Pancreas (tissue), 10 donors: ENCODE measurements at regions not wholly inside any gene's neighbourhood (a gene's known extent, or its start where the extent isn't known, plus 50 kb on each side); places are given as distances from the start of the nearest gene placed in this dataset.
A peak's percentile ranks its signal among the peaks of the same experiment; 100 is the strongest.

ENCODE experiments used
- ATAC-seq, 4 donors: fragments of 200-7000 bp; cut with Tn5 transposase; one replicate each; pipeline versions ENCODE4 v1.8.0 to v1.9.1; 2020; ENCODE audit warnings: mild to moderate bottlenecking in 4 of 4, moderate library complexity in 4 of 4
- DNase-seq, 6 donors: peaks; one replicate each; pipeline ENCODE4 v3.0.0-alpha.2; 2020
- FAIRE-seq: peaks from 2 replicates; lab custom pipeline; 2012; peaks lifted over from hg19 to GRCh38; lab: Jason Lieb, UNC
- H3K27ac ChIP-seq, 4 donors: fragments of 200-600 bp; sonication (generic); 1 replicate in 3 of 4; 2 replicates in 1 of 4; pipeline versions ENCODE4 v1.5.0 to v1.8.0; 2020
- H3K27me3 ChIP-seq, 4 donors: fragments of 200-600 bp; one replicate each; pipeline ENCODE4 v1.8.0; 2021
- H3K36me3 ChIP-seq, 3 donors: fragments of 200-600 bp; sonication (generic) in 1 of 3; one replicate each; pipeline versions ENCODE4 v1.5.0 to v1.8.0; 2020 to 2021
- H3K4me1 ChIP-seq, 3 donors: fragments of 200-600 bp; one replicate each; pipeline ENCODE4 v1.8.0; 2021
- H3K4me3 ChIP-seq, 4 donors: fragments of 200-600 bp; sonication (generic) in 2 of 4; one replicate each; pipeline versions ENCODE4 v1.5.0 to v1.8.0; 2020 to 2021
- H3K9me3 ChIP-seq, 4 donors: fragments of 200-600 bp; one replicate each; pipeline ENCODE4 v1.8.0; 2021
- WGBS, 2 donors: extraction: QIAGEN DNeasy Blood & Tissue Kit; methylation state at CpG; one replicate each; pipeline ENCODE4 v1.1.7; 2013; 5-methylcytosine and 5-hydroxymethylcytosine counted together
- intact Hi-C, 3 donors: fragments of 100-400 bp; cut with DNase I; formaldehyde crosslinking; loops; one replicate each; pipeline versions ENCODE4 v1.11.1 to v1.14.2; 2022
- TF ChIP-seq, protein P1 (sequence below), 4 donors: fragments of 200-600 bp; sonication (generic) in 3 of 4; IDR thresholded peaks; one replicate each; pipeline versions ENCODE4 v1.5.0 to v1.8.0; 2021; ENCODE audit warnings: antibody characterized with exemption in 4 of 4
- donor health status: healthy with polysubstance abuse.
- donor health status: DM: no; HTN: no; CAD: no; lungs with moderate emphysema.
- donor health status: DM: no; HTN: no; CAD: no.
- donor health status: control.
- donor health status: control.
- donor health status: Bipolar disorder and iron deficiency.
- donor health status: DM: yes; HTN: yes; CAD: no.
- donor health status: DM: no; HTN: no; CAD: no.
- donor health status: DM: no; HTN: no; CAD: no.
- donor health status: DM: yes; HTN: yes; CAD: no.

DNA sequence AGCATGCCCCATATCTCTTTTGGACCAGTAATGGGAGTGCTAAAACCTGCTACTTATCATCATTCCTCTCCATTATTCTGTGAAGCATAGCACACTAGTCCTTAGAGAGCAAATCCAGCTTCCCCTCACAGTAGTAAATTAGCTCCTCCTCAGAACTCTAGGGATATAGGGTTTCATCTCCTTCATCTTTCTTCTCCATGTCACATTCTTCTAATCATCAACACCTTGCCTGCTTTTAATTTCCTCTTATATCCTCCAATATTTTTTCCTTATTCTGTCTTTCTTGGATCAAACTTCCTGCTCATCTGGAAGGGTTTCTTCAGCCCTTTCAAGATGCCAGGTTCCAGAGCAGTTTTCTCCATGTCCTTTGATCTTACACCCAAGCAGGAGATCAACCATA is 321.4 kb upstream of the ACVR2A start:
- Histone ChIP-seq H3K27ac (no peak overlapping the region), H3K36me3 (no peaks in the 10 kb centered on the region), H3K4me1 (peaks cover 0 to 5% (median 4%) of the 10 kb centered on the region in 3 donors), H3K9me3 (no peaks in the 10 kb centered on the region), H3K4me3 (no peak overlapping the region), H3K27me3 (no peaks in the 10 kb centered on the region)
- TF ChIP-seq, protein P1, sequence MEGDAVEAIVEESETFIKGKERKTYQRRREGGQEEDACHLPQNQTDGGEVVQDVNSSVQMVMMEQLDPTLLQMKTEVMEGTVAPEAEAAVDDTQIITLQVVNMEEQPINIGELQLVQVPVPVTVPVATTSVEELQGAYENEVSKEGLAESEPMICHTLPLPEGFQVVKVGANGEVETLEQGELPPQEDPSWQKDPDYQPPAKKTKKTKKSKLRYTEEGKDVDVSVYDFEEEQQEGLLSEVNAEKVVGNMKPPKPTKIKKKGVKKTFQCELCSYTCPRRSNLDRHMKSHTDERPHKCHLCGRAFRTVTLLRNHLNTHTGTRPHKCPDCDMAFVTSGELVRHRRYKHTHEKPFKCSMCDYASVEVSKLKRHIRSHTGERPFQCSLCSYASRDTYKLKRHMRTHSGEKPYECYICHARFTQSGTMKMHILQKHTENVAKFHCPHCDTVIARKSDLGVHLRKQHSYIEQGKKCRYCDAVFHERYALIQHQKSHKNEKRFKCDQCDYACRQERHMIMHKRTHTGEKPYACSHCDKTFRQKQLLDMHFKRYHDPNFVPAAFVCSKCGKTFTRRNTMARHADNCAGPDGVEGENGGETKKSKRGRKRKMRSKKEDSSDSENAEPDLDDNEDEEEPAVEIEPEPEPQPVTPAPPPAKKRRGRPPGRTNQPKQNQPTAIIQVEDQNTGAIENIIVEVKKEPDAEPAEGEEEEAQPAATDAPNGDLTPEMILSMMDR (IDR thresholded peaks at IDR 0.05), result no peak
- ATAC-seq (no peak), DNase-seq (no peak), FAIRE-seq (no peak)
- intact Hi-C loops, result no loop called here

DNA sequence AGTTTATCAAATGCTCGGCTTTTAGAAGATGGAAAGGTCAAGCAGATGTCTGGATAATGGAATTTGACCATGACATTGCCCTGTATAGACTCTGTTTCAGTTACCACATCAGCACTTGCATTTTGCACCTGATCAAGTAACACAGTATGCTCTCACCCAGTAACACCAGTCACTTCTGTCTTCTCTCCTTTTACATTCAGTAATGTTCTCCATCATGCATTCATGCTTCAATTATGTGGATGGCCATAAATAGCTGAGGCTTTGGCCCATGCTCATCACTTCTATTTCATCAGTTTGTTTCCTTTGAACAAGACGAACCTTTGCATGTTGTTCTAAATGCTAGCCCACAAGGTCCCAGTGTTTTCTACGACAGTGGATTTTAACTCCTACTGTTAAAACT is 322.9 kb upstream of the ACVR2A start:
- TF ChIP-seq, protein P1 (IDR thresholded peaks at IDR 0.05), result no peak
- ATAC-seq, result no peak

DNA sequence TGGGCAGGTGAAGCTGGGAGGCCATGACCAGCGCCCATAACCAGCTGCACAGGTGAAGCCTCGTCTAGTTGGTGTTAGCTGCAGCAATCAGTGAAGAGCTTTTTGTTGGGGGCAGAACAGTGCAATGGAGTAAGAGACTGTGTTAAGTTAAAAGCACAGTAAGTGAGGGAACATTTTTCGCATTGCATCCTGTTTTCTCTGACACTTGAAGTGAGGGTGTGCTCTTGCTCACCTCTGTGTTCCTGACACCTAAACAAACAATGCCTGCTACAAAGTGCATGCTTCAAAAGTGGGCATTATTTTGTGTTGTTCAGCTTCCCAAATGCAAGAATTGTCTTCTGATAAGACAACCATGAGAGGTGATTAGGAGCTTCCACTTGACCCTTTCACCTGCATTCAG is 324.0 kb upstream of the ACVR2A start:
- no peak for FAIRE-seq
- ATAC-seq, result no peak
- Histone ChIP-seq H3K27me3 (no peaks in the 10 kb centered on the region), H3K9me3 (no peaks in the 10 kb centered on the region), H3K4me3 (no peak overlapping the region), H3K4me1 (peaks cover 0 to 1% (median under 1%) of the 10 kb centered on the region in 3 donors), H3K36me3 (no peaks in the 10 kb centered on the region), H3K27ac (no peak overlapping the region)
- 86 to 93% methylated on average over 3 of the region's 3 CpGs for whole genome bisulfite sequencing, 2 donors
- intact Hi-C loops, result no loop called here
- DNase-seq, result no peak
- TF ChIP-seq, protein P1 (IDR thresholded peaks at IDR 0.05), result no peak

More for the DNA sequence above, 322.9 kb upstream of the ACVR2A start:
- intact Hi-C loops, result no loop called here
- H3K4me1 ChIP-seq, result peaks cover 0 to 5% (median 4%) of the 10 kb centered on the region in 3 donors
- no peak for FAIRE-seq
- DNase-seq, result no peak
- 87 to 93% methylated on average over 3 of the region's 3 CpGs for WGBS, 2 donors
- no peaks in the 10 kb centered on the region for H3K27me3 ChIP-seq
- no peak overlapping the region for H3K27ac ChIP-seq
- no peaks in the 10 kb centered on the region for H3K36me3 ChIP-seq
- no peak overlapping the region for H3K4me3 ChIP-seq
- no peaks in the 10 kb centered on the region for H3K9me3 ChIP-seq

DNA sequence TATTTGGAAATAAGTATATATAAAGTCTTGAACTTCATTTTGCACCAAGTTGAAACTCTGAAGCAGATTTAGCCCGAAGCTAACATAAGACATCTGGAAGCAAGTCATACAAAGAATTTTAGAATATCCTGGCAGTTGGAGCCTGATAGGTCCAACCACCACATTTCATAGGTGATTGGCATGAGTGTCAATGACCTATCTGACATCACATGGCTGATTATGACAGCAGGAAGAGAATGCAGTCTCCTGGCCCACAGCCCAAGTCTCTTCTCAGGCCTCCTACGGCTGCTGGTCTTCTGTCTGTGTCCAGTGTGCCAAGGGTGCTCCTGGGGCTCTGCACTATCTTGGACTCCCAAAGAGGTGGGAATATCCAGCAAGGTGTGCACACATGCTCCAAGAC is 325.7 kb upstream of the ACVR2A start:
- Histone ChIP-seq H3K27ac (no peak overlapping the region), H3K4me1 (no peaks in the 10 kb centered on the region), H3K36me3 (no peaks in the 10 kb centered on the region), H3K27me3 (no peaks in the 10 kb centered on the region), H3K9me3 (no peaks in the 10 kb centered on the region), H3K4me3 (no peak overlapping the region)
- FAIRE-seq, result no peak
- intact Hi-C loops, result no loop called here
- no peak for ATAC-seq
- 91 to 94% methylated on average over 2 of the region's 2 CpGs for WGBS, 2 donors
- DNase-seq, result no peak
- TF ChIP-seq, protein P1 (IDR thresholded peaks at IDR 0.05), result no peak

DNA sequence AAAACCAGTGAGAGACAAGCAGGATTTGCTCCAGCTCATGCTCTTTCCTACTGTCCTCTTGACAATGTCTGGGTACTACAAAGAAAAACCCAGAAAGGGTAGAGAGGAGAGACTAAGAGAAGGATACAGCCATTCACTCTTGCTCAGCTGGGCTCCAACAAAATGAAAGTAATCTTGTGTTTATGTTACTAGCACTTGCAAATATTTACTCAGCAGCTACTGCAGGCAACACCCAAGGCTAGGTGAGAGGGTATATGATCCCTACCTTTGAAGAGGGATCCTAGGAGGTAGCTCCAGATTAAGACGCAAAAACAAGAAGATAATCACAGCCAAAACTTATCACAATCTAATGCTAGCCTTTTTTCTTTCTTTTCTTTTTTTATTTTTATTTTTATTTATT is 329.6 kb upstream of the ACVR2A start:
- H3K27me3 ChIP-seq, result no peaks in the 10 kb centered on the region
- FAIRE-seq (no peak), DNase-seq (no peak), ATAC-seq (peak in 3 of 4 donors; percentile 61 to 92 (median 85))
- TF ChIP-seq, protein P1 (IDR thresholded peaks at IDR 0.05), result no peak
- intact Hi-C loops, result no loop called here
- H3K36me3 ChIP-seq, result no peaks in the 10 kb centered on the region
- no peaks in the 10 kb centered on the region for H3K4me1 ChIP-seq
- no peaks in the 10 kb centered on the region for H3K9me3 ChIP-seq
- 39 to 42% methylated on average over 1 of the region's 1 CpG for WGBS, 2 donors
- H3K4me3 ChIP-seq, result no peak overlapping the region
- no peak overlapping the region for H3K27ac ChIP-seq
